Coronary artery (tissue), 2 donors: ENCODE measurements at regions not wholly inside any gene's neighbourhood (a gene's known extent, or its start where the extent isn't known, plus 50 kb on each side); places are given as distances from the start of the nearest gene placed in this dataset.

ENCODE experiments used
- DNase-seq: peaks from one replicate; pipeline ENCODE4 v3.0.0-alpha.2; 2017; ENCODE audit warnings: low spot score
- H3K27ac ChIP-seq, 2 donors: fragments of 200-600 bp; sonication (generic); one replicate each; pipeline ENCODE4 v1.5.1; 2016 to 2019
- H3K4me3 ChIP-seq: fragments of 200-600 bp; sonication (generic); 2 replicates; pipeline ENCODE4 v1.5.1; 2016; ENCODE audit warnings: mild to moderate bottlenecking, moderate library complexity
- CTCF ChIP-seq: fragments of 200-600 bp; sonication (generic); IDR thresholded peaks from one replicate; pipeline ENCODE4 v1.5.1; 2019; ENCODE audit warnings: antibody characterized with exemption

DNA sequence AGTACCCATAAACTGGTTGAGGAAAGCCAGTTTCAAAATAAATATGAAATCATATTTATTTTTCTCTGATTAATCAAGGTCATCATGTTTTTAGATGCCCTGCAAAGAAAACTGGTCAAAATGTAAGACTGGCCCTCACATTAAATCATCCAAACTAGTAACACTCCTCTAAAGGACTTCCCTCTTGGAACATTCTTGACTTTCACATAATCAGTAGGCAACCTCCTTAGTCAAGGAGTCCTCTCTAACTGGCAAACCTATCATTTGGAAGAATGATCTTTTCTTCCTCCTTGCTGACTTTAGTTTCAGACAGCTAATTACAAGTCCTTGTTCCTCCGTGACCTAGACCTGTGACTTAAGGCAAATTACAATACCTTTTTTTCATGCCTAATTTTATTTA, 82.5 kb upstream of the DCBLD2 start:
- Histone ChIP-seq H3K27ac (no peak overlapping the region), H3K4me3 (no peak overlapping the region)
- no peak for TF ChIP-seq CTCF

GRCh38 chr3:98982351-98982750, 80.9 kb upstream of the DCBLD2 start:
- Histone ChIP-seq H3K4me3 (no peak overlapping the region), H3K27ac (no peak overlapping the region)
- DNase-seq: no peak
- TF ChIP-seq CTCF: no peak

More for the DNA sequence above, 82.5 kb upstream of the DCBLD2 start:
- DNase-seq: no peak

DNA sequence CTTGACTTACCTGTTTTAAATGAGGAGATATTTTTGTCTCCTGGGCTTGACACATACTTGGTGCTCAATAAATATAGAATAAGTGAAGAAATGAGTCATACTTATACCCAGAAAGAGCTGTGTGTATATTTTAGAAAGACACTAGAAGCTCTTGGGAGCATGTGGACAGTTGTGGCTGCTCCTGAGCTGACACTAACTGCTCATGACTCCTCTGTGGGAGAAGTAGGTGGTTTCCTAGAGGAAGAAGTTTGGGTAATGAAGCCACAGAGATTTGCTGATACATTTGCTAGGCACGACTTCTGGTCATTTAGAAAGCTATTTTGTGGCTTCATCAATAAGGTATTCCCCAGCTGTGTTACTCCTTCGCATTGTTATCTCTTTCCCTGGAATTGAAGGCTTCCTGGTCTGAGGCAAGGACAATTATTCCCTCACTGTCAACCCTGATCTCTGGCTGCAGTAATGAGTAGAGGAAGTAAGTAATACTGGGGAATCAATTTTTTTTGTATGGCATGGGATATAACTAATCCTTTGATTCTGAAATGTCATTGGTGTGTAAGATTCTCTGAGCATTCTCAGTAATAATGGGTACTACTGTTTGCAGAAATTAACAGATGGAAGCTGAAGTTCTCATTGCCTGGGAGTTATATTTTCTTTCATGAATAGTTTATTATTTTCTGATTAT, 79.6 kb upstream of the DCBLD2 start:
- H3K27ac ChIP-seq: no peak overlapping the region
- H3K4me3 ChIP-seq: no peak overlapping the region
- no peak for TF ChIP-seq CTCF
- DNase-seq: no peak

DNA sequence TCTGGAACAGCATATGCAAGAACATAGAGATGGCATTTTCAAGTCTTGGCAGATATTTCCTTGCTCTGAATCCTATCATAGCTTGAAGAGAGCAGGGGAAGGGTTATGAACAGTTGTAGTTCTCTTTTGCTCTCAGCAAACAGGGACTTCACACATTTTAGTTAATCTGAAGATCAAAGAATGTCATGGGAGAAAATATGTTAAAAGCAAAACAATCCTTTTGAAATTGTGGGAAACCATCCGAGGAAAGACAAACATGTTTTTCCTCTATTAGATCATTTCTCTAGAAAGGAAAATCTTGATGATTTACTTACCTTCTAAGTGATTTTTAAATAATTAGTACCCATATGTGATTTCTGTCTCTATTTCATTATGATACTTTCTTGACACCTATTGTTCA, 77.8 kb upstream of the DCBLD2 start:
- H3K4me3 ChIP-seq: no peak overlapping the region
- no peak overlapping the region for H3K27ac ChIP-seq
- TF ChIP-seq CTCF: no peak
- DNase-seq: no peak

- TF ChIP-seq CTCF: no peak
- DNase-seq: no peak
Measured at GRCh38 chr3:98978068-98978811, 76.7 kb upstream of the DCBLD2 start.

DNA sequence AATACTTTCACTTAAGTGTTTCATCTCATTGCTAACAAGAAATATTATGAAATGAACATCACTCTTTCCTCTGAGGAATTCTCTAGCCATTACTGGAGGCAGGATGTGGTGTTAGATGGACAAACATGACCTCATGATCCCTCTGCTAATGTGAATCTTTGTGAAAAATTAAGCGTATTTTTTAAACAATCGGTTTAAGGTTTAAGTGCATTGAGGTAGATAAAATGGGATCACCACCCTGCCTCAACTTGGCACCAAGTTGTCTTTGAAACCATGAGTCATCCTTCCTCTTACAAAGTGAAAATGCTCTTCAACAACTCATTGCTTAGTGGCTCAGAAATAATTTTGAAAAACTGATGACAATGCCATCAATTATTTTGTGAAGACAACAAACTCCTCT, 76.0 kb upstream of the DCBLD2 start:
- no peak overlapping the region for H3K4me3 ChIP-seq
- peak overlapping the region in 1 of 2 donors; percentile 29 for H3K27ac ChIP-seq
- DNase-seq: no peak
- no peak for TF ChIP-seq CTCF

More at GRCh38 chr3:98978068-98978811, 76.7 kb upstream of the DCBLD2 start:
- no peak overlapping the region for H3K27ac ChIP-seq
- H3K4me3 ChIP-seq: no peak overlapping the region

DNA sequence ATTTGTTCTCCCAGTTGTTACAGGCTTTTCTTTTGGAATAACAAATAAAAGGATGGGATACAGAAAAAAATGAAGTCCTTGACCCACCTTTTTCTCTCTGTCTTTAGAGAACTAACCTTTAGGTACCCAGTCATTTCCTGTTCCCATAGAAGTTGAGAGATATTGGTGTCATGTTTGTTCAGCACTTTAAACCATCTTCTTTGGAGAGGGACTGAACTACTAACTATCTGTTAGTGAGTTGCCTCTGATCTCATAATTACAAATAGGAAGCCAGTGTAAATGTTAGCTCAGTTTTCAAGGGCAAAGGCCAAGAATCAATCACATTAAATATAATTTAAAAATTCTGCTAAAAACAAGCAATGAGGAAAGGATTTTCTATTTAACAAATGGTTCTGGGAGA, 72.9 kb upstream of the DCBLD2 start:
- Histone ChIP-seq H3K27ac (no peak overlapping the region), H3K4me3 (no peak overlapping the region)
- no peak for TF ChIP-seq CTCF
- no peak for DNase-seq
